ENCODE measurements at regions not wholly inside any gene's neighbourhood (a gene's known extent, or its start where the extent isn't known, plus 50 kb on each side); places are given as distances from the start of the nearest gene placed in this dataset.

GRCh38 chr2:163187995-163188655 lies 349.6 kb upstream of the KCNH7 start:
- TF ChIP-seq POLR2AphosphoS5 (IDR thresholded peaks at IDR 0.05; ENCODE audit: low read depth, low read length) (no peak), POU2F2 (IDR thresholded peaks at IDR 0.05; ENCODE audit: low read depth, low read length) (no peak)
